GM12878 (cell line): ENCODE measurements at regions not wholly inside any gene's neighbourhood (a gene's known extent, or its start where the extent isn't known, plus 50 kb on each side); places are given as distances from the start of the nearest gene placed in this dataset.

Experiments used
- ATAC-seq: fragments of 200-7000 bp; cut with Tn5 transposase; 3 replicates; pipeline ENCODE4 v1.9.1; 2020; ENCODE audit warnings: mild to moderate bottlenecking, moderate library complexity
- BruUV-seq: library from RNA; stranded (reverse); fragments of 400-500 nt; replicated peaks from 2 replicates; lab custom pipeline; 2021; lab: Mats Ljungman, UMichigan
- CTCF ChIA-PET: fragments of 300-600 bp; sonication (Branson Sonifier 250); formaldehyde crosslinking; extraction: SDS; loops from one replicate; lab custom pipeline; 2021; ENCODE audit warnings: inconsistent platforms; lab: Yijun Ruan, JAX
- POLR2A ChIA-PET: fragments of 350-600 bp; formaldehyde crosslinking; extraction: SDS; loops from one replicate; lab custom pipeline; 2021; ENCODE audit warnings: inconsistent platforms; lab: Charles Lee
- RAD21 ChIA-PET: fragments of 300-600 bp; sonication (Branson Sonifier 250); formaldehyde crosslinking; loops from one replicate; lab custom pipeline; 2023; ENCODE audit warnings: antibody characterized with exemption; ENCODE audit not compliant: unreplicated experiment; lab: Charles Lee
- SMC1A ChIA-PET: fragments of 300-600 bp; sonication (Branson Sonifier 250); formaldehyde crosslinking; loops from one replicate; lab custom pipeline; 2023; ENCODE audit not compliant: unreplicated experiment, uncharacterized antibody; lab: Charles Lee
- DNase-seq: peaks from one replicate; pipeline ENCODE4 v3.0.0-alpha.2; 2011; ENCODE audit warnings: low read depth, low spot score
- FAIRE-seq: peaks from 3 replicates; lab custom pipeline; 2011; peaks lifted over from hg19 to GRCh38; lab: Jason Lieb, UNC
- H2AFZ ChIP-seq: 2 replicates; pipeline ENCODE4 v1.6.0; 2011; ENCODE audit warnings: low read depth, low read length, control low read depth; ENCODE audit not compliant: control insufficient read depth
- H3K27ac ChIP-seq: 2 replicates; pipeline ENCODE4 v1.5.1; 2011; ENCODE audit warnings: control low read depth; ENCODE audit not compliant: control insufficient read depth, insufficient read depth
- H3K27me3 ChIP-seq, 2 experiments: replicated peaks in 1 of 2; 2 replicates each; pipeline versions ENCODE4 v1.6.0 to v1.6.1; 2011; ENCODE audit warnings: low read length in 1 of 2; ENCODE audit not compliant: control insufficient read depth in 2 of 2, insufficient read depth in 2 of 2
- H3K36me3 ChIP-seq, 2 experiments: 2 replicates each; pipeline ENCODE4 v1.5.1; 2011; ENCODE audit warnings: low read length in 1 of 2; ENCODE audit not compliant: control insufficient read depth in 2 of 2, insufficient read depth in 2 of 2
- H3K4me1 ChIP-seq: 2 replicates; pipeline ENCODE4 v1.6.1; 2011; ENCODE audit warnings: mild to moderate bottlenecking, low read length, moderate library complexity, mixed read lengths; ENCODE audit not compliant: control insufficient read depth, insufficient read depth
- H3K4me2 ChIP-seq: 2 replicates; pipeline ENCODE4 v1.6.0; 2011; ENCODE audit warnings: control low read depth; ENCODE audit not compliant: control insufficient read depth, insufficient read depth
- H3K4me3 ChIP-seq: fragments of 200-600 bp; sonication (generic); 2 replicates; pipeline ENCODE4 v1.5.1; 2016
- H3K79me2 ChIP-seq: 2 replicates; pipeline ENCODE4 v1.6.0; 2011; ENCODE audit warnings: low read length; ENCODE audit not compliant: control insufficient read depth, insufficient read depth
- H3K9ac ChIP-seq: 2 replicates; pipeline ENCODE4 v1.8.0; 2011; ENCODE audit warnings: low read length, control low read depth, mixed read lengths; ENCODE audit not compliant: control insufficient read depth, insufficient read depth
- H3K9me3 ChIP-seq: replicated peaks from 3 replicates; pipeline ENCODE4 v1.5.1; 2011; ENCODE audit warnings: mild to moderate bottlenecking, low read length; ENCODE audit not compliant: control insufficient read depth, insufficient read depth
- H4K20me1 ChIP-seq: 2 replicates; pipeline ENCODE4 v1.6.0; 2011; ENCODE audit not compliant: control insufficient read depth, insufficient read depth
- CBX5 ChIP-seq: sonication (generic); IDR thresholded peaks from 2 replicates; pipeline ENCODE4 v1.6.1; 2016; ENCODE audit warnings: low read depth, moderate library complexity, mild to moderate bottlenecking, inconsistent platforms
- IKZF2 ChIP-seq, 2 experiments: fragments of 450-650 bp; IDR thresholded peaks; 2 replicates each; pipeline ENCODE4 v1.6.1; 2017; ENCODE audit warnings: mild to moderate bottlenecking in 2 of 2, moderate library complexity in 2 of 2
- JUND ChIP-seq: IDR thresholded peaks from 2 replicates; pipeline ENCODE4 v1.6.1; 2012; ENCODE audit warnings: low read depth, mild to moderate bottlenecking, low read length, improper control_type of control experiment, moderate library complexity
- POLR2AphosphoS2 ChIP-seq: IDR thresholded peaks from 2 replicates; pipeline ENCODE4 v1.6.1; 2011; ENCODE audit warnings: low read depth, mild to moderate bottlenecking, low read length, improper control_type of control experiment, moderate library complexity
- TBL1XR1 ChIP-seq: IDR thresholded peaks from 2 replicates; pipeline ENCODE4 v1.6.1; 2012; ENCODE audit warnings: low read depth, low read length, improper control_type of control experiment
- ZBTB40 ChIP-seq: fragments of 450-650 bp; IDR thresholded peaks from 2 replicates; pipeline ENCODE4 v1.6.1; 2016; ENCODE audit warnings: mild to moderate bottlenecking, moderate library complexity, borderline replicate concordance
- ZSCAN29 ChIP-seq: fragments of 450-650 bp; IDR thresholded peaks from 2 replicates; pipeline ENCODE4 v1.6.1; 2017; ENCODE audit warnings: mild to moderate bottlenecking, moderate library complexity
- WGBS: methylation state at CpG from one replicate; pipeline ENCODE4 v1.1.6; 2016; ENCODE audit warnings: low lambda C conversion rate; ENCODE audit not compliant: insufficient replicate concordance, insufficient coverage; ENCODE audit errors: missing lambda C conversion rate; 5-methylcytosine and 5-hydroxymethylcytosine counted together
- in situ Hi-C: fragments of 300-500 bp; cut with MboI; formaldehyde crosslinking; loops from 9 replicates; pipeline ENCODE4 v1.14.3; 2018; ENCODE audit warnings: mixed read lengths
- intact Hi-C: fragments of 100-400 bp; cut with micrococcal nuclease; formaldehyde crosslinking; loops from one replicate; pipeline ENCODE4 v1.14.2; 2022; ENCODE audit not compliant: unreplicated experiment
- TF ChIP-seq, protein P1 (sequence below): fragments of 450-650 bp; IDR thresholded peaks from 2 replicates; pipeline ENCODE4 v1.6.1; 2017; ENCODE audit warnings: mild to moderate bottlenecking
- TF ChIP-seq, protein P2 (sequence below): fragments of 450-650 bp; IDR thresholded peaks from 2 replicates; pipeline ENCODE4 v1.6.1; 2016; ENCODE audit warnings: mild to moderate bottlenecking

DNA sequence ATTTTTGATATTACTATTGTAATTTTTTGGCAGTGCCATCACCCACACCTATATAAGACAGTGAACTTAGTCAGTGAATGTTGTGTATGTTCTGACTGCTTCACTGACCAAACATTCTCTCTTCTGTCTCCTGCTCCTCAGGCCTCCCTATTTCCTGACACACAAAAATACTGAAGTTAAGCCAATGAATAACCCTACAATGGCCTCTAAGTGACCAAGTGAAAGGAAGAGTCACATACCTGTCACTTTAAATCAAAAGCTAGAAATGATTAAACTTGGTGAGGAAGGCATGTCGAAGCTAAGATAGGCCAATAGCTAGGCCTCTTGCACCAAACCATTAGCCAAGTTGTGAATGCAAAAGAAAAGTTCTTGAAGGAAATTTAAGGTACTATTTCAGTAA lies 151.9 kb downstream of the RND3 start:
- CTCF ChIA-PET, result interaction anchor here (1.1 kb wide), 1 partner anchor 9 kb away, joined by 3 read pairs; no protein-coding TSS in a partner anchor
- no peak overlapping the region for H3K4me2 ChIP-seq
- POLR2A ChIA-PET, result no interaction called here
- no peaks in the 10 kb centered on the region for H4K20me1 ChIP-seq
- H3K4me3 ChIP-seq, result no peak overlapping the region
- no peaks in the 10 kb centered on the region for H3K4me1 ChIP-seq
- in situ Hi-C loops (no loop called here), intact Hi-C loops (no loop called here)
- FAIRE-seq (no peak), ATAC-seq (no peak), DNase-seq (no peak)
- no peak overlapping the region for H3K27ac ChIP-seq
- no peaks in the 10 kb centered on the region for H3K36me3 ChIP-seq
- no peaks in the 10 kb centered on the region for H3K9me3 ChIP-seq
- no peak overlapping the region for H2AFZ ChIP-seq
- no peak for TF ChIP-seq JUND
- H3K27me3 ChIP-seq, result no peaks in the 10 kb centered on the region
- RAD21 ChIA-PET, result no interaction called here
- H3K9ac ChIP-seq, result no peak overlapping the region
- SMC1A ChIA-PET, result interaction anchor here (0.5 kb wide), 1 partner anchor 1268 kb away, joined by 3 read pairs; no protein-coding TSS in a partner anchor
- H3K79me2 ChIP-seq, result no peaks in the 10 kb centered on the region
- WGBS, result 0% methylated on average over 1 of the region's 1 CpG
- no TSS peak for BruUV-seq

GRCh38 chr2:150332383-150332782 lies 155.1 kb downstream of the RND3 start:
- Histone ChIP-seq H3K9me3 (no peaks in the 10 kb centered on the region), H2AFZ (no peak overlapping the region), H3K4me1 (no peaks in the 10 kb centered on the region), H3K27ac (no peak overlapping the region), H3K27me3 (no peaks in the 10 kb centered on the region), H3K9ac (no peak overlapping the region), H3K4me3 (no peak overlapping the region), H4K20me1 (no peaks in the 10 kb centered on the region), H3K4me2 (no peak overlapping the region), H3K79me2 (no peaks in the 10 kb centered on the region), H3K36me3 (no peaks in the 10 kb centered on the region)
- FAIRE-seq (no peak), ATAC-seq (no peak), DNase-seq (no peak)
- ChIA-PET CTCF (interaction anchor here (0.9 kb wide), 1 partner anchor 737 kb away, joined by 3 read pairs; no protein-coding TSS in a partner anchor), POLR2A (no interaction called here), SMC1A (interaction anchor here (0.6 to 1.3 kb wide), 4 partner anchors 7 to 467 kb away, joined by 3 to 5 read pairs (median 4); no protein-coding TSS in a partner anchor), RAD21 (interaction anchor here (1.3 kb wide), 1 partner anchor 104 kb away, joined by 3 read pairs; no protein-coding TSS in a partner anchor)
- no TSS peak for BruUV-seq
- intact Hi-C loops, result no loop called here
- WGBS, result 36% methylated on average over 2 of the region's 2 CpGs
- in situ Hi-C loops, result no loop called here
- TF ChIP-seq CBX5 (no peak), POLR2AphosphoS2 (no peak), ZSCAN29 (no peak), TBL1XR1 (no peak), IKZF2 (IDR thresholded peaks at IDR 0.05) (no peak), ZBTB40 (no peak)
- TF ChIP-seq, protein P1, sequence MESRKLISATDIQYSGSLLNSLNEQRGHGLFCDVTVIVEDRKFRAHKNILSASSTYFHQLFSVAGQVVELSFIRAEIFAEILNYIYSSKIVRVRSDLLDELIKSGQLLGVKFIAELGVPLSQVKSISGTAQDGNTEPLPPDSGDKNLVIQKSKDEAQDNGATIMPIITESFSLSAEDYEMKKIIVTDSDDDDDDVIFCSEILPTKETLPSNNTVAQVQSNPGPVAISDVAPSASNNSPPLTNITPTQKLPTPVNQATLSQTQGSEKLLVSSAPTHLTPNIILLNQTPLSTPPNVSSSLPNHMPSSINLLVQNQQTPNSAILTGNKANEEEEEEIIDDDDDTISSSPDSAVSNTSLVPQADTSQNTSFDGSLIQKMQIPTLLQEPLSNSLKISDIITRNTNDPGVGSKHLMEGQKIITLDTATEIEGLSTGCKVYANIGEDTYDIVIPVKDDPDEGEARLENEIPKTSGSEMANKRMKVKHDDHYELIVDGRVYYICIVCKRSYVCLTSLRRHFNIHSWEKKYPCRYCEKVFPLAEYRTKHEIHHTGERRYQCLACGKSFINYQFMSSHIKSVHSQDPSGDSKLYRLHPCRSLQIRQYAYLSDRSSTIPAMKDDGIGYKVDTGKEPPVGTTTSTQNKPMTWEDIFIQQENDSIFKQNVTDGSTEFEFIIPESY, result no peak
- TF ChIP-seq, protein P2, sequence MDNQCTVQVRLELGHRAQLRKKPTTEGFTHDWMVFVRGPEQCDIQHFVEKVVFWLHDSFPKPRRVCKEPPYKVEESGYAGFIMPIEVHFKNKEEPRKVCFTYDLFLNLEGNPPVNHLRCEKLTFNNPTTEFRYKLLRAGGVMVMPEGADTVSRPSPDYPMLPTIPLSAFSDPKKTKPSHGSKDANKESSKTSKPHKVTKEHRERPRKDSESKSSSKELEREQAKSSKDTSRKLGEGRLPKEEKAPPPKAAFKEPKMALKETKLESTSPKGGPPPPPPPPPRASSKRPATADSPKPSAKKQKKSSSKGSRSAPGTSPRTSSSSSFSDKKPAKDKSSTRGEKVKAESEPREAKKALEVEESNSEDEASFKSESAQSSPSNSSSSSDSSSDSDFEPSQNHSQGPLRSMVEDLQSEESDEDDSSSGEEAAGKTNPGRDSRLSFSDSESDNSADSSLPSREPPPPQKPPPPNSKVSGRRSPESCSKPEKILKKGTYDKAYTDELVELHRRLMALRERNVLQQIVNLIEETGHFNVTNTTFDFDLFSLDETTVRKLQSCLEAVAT, result no peak
